Breast epithelium (tissue), 4 donors: ENCODE measurements at regions not wholly inside any gene's neighbourhood (a gene's known extent, or its start where the extent isn't known, plus 50 kb on each side); places are given as distances from the start of the nearest gene placed in this dataset.
A peak's percentile ranks its signal among the peaks of the same experiment; 100 is the strongest.
"Not testable (repeated sequence)": the region's sequence is repeated elsewhere in the genome, so short reads cannot be mapped to it uniquely, and the experiment has no call there.

Experiments used
- DNase-seq, 2 donors: peaks; one replicate each; pipeline ENCODE4 v3.0.0-alpha.2; 2019; ENCODE audit warnings: low spot score in 2 of 2
- H3K27ac ChIP-seq, 2 donors: fragments of 200-600 bp; sonication (generic) in 1 of 2; one replicate each; pipeline ENCODE4 v1.5.1; 2016 to 2019; ENCODE audit warnings: mild to moderate bottlenecking in 1 of 2
- H3K27me3 ChIP-seq, 2 donors: fragments of 200-600 bp; sonication (generic) in 1 of 2; one replicate each; pipeline versions ENCODE4 v1.5.1 to v1.6.0; 2017 to 2019; ENCODE audit warnings: control low read depth in 1 of 2, mild to moderate bottlenecking in 1 of 2
- H3K36me3 ChIP-seq: fragments of 200-600 bp; one replicate; pipeline ENCODE4 v1.5.1; 2019
- H3K4me1 ChIP-seq, 2 donors: fragments of 200-600 bp; sonication (generic); one replicate each; pipeline ENCODE4 v1.5.1; 2016 to 2019; ENCODE audit warnings: control low read depth in 1 of 2
- H3K4me3 ChIP-seq, 3 donors: fragments of 200-600 bp; sonication (generic); 1 replicate in 2 of 3; 2 replicates in 1 of 3; pipeline ENCODE4 v1.5.1; 2016 to 2019; ENCODE audit warnings: mild to moderate bottlenecking in 3 of 3, moderate library complexity in 2 of 3
- H3K9me3 ChIP-seq, 2 donors: fragments of 200-600 bp; sonication (generic) in 1 of 2; one replicate each; pipeline ENCODE4 v1.5.1; 2016 to 2019; ENCODE audit warnings: control low read depth in 1 of 2
- CTCF ChIP-seq, 3 donors: fragments of 450-650 bp; IDR thresholded peaks; one replicate each; pipeline ENCODE4 v1.5.1; 2016 to 2017; ENCODE audit warnings: antibody characterized with exemption in 3 of 3, mild to moderate bottlenecking in 3 of 3, moderate library complexity in 3 of 3
- POLR2A ChIP-seq: fragments of 450-650 bp; IDR thresholded peaks from one replicate; pipeline ENCODE4 v1.6.1; 2016; ENCODE audit warnings: antibody characterized with exemption, mild to moderate bottlenecking, moderate library complexity
- POLR2AphosphoS5 ChIP-seq, 3 donors: sonication (generic); formaldehyde crosslinking; IDR thresholded peaks; one replicate each; pipeline ENCODE4 v1.6.1; 2017; ENCODE audit warnings: antibody characterized with exemption in 3 of 3
- intact Hi-C: fragments of 100-400 bp; cut with DNase I; formaldehyde crosslinking; loops from one replicate; pipeline ENCODE4 v1.15.1; 2023; ENCODE audit warnings: low total_unique reads

- H3K4me3 ChIP-seq = peak overlapping the region; percentile 32 to 58 (median 46)
- H3K36me3 ChIP-seq = no peaks in the 10 kb centered on the region
- no peak for TF ChIP-seq POLR2AphosphoS5 (IDR thresholded peaks at IDR 0.05)
- no peak for TF ChIP-seq CTCF (IDR thresholded peaks at IDR 0.05)
- no peak for TF ChIP-seq POLR2A
- H3K9me3 ChIP-seq = no peaks in the 10 kb centered on the region
- peaks cover 0 to 3% of the 10 kb centered on the region in 2 donors for H3K27me3 ChIP-seq
- no peaks in the 10 kb centered on the region for H3K4me1 ChIP-seq
- intact Hi-C loops = no loop called here
- no peak for DNase-seq
- no peak overlapping the region for H3K27ac ChIP-seq
Measured at GRCh38 chr7:39855325-39855674, 94.8 kb upstream of the CDK13 start.

GRCh38 chr7:39863675-39864322, 86.3 kb upstream of the CDK13 start:
- H3K27ac ChIP-seq, intact Hi-C loops, H3K27me3 ChIP-seq: not testable (repeated sequence)

GRCh38 chr7:39869888-39870522, 80.1 kb upstream of the CDK13 start:
- H3K4me1 ChIP-seq, H3K27ac ChIP-seq, DNase-seq, H3K27me3 ChIP-seq, H3K36me3 ChIP-seq, intact Hi-C loops, H3K9me3 ChIP-seq, H3K4me3 ChIP-seq: not testable (repeated sequence)

More at GRCh38 chr7:39863675-39864322, 86.3 kb upstream of the CDK13 start:
- not testable (repeated sequence) for H3K4me1 ChIP-seq, H3K4me3 ChIP-seq, DNase-seq, H3K36me3 ChIP-seq, H3K9me3 ChIP-seq

- H3K4me1 ChIP-seq, H3K9me3 ChIP-seq, intact Hi-C loops, DNase-seq, H3K27ac ChIP-seq, H3K27me3 ChIP-seq, H3K4me3 ChIP-seq, H3K36me3 ChIP-seq: not testable (repeated sequence)
Measured at GRCh38 chr7:39871610-39872009, 78.4 kb upstream of the CDK13 start.

GRCh38 chr7:39880556-39880955, 69.5 kb upstream of the CDK13 start:
- TF ChIP-seq CTCF (IDR thresholded peaks at IDR 0.05) (no peak), POLR2A (no peak), POLR2AphosphoS5 (IDR thresholded peaks at IDR 0.05) (no peak)
- intact Hi-C loops = no loop called here
- Histone ChIP-seq H3K4me1 (no peaks in the 10 kb centered on the region), H3K9me3 (peaks cover 3 to 6% of the 10 kb centered on the region in 2 donors), H3K27me3 (no peaks in the 10 kb centered on the region), H3K36me3 (no peaks in the 10 kb centered on the region), H3K27ac (no peak overlapping the region), H3K4me3 (no peak overlapping the region)
- DNase-seq = no peak

GRCh38 chr7:39882148-39882784, 67.8 kb upstream of the CDK13 start:
- no peaks in the 10 kb centered on the region for H3K36me3 ChIP-seq
- intact Hi-C loops = no loop called here
- DNase-seq = no peak
- TF ChIP-seq CTCF (IDR thresholded peaks at IDR 0.05) (no peak), POLR2AphosphoS5 (IDR thresholded peaks at IDR 0.05) (no peak), POLR2A (no peak)
- H3K4me1 ChIP-seq = no peaks in the 10 kb centered on the region
- H3K27ac ChIP-seq = no peak overlapping the region
- H3K27me3 ChIP-seq = no peaks in the 10 kb centered on the region
- no peak overlapping the region for H3K4me3 ChIP-seq
- peaks cover 3 to 6% of the 10 kb centered on the region in 2 donors for H3K9me3 ChIP-seq
